ENCODE measurements at regions not wholly inside any gene's neighbourhood (a gene's known extent, or its start where the extent isn't known, plus 50 kb on each side); places are given as distances from the start of the nearest gene placed in this dataset.

DNA sequence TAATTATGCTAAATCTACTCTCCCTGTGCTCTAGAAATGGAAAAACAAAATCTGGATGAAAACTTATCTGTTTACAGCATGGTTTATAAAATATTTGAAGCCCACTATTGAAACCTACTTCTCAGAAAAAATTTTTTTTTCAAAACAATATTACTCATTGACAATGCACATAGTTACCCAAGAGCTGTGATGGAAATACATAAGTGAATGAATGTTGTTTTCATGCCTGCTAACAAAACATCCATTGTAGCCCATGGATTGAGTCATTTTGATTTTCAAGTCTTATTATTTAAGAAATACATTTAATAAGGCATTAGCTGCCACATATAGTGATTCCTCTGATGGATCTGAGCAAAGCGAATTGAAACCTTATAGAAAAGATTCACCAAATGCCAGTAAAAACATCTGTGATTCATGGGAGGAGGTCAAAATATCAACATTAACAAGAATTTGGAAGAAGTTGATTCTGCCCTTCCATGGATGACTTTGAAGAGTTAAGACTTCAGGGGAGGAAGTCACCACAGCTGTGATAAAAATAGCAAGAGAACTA, 144.7 kb upstream of the HHIP start:
- 100% methylated on average over 1 of the region's 1 CpG; no CpG with 5 or more reads in 1 of the 2 experiments for WGBS, 2 experiments

DNA sequence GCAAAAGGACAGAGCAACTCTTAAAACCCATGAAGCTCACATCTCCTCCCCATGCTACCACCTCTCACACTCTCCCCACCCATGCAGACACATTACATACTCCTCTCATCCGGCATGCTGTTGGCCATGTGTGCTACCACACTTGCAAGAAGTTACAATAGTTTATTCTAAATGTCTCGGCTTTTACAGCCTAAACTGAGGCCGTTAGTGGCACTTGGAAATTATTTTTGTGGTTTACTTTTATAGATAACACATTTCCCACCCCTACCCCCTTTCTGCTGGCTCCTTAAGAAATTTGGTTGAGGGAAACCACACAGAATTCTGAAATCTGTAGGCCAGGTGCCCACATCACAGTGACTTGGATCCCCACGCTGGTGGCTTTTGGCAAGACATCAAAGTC, 141.1 kb upstream of the HHIP start:
- 94% methylated on average over 1 to 4 of the region's 4 CpGs for WGBS, 2 experiments
- peaks cover 7% of the 10 kb centered on the region for H3K4me1 ChIP-seq (ENCODE audit: control insufficient read depth, insufficient read depth, low read length)
- no peaks in the 10 kb centered on the region for H3K36me3 ChIP-seq (ENCODE audit: control insufficient read depth, insufficient read depth, low read length)
- H3K27me3 ChIP-seq (ENCODE audit: control insufficient read depth, insufficient read depth, low read length, poor library complexity, severe bottlenecking): no peaks in the 10 kb centered on the region
- no peaks in the 10 kb centered on the region for H3K9me3 ChIP-seq (ENCODE audit: control insufficient read depth, low read length)
- no peak overlapping the region for H3K4me3 ChIP-seq (ENCODE audit: insufficient read depth, low read depth, low read length)
- no peak overlapping the region for H3K27ac ChIP-seq (ENCODE audit: insufficient read depth, low read depth, low read length, poor library complexity, severe bottlenecking)

More for the DNA sequence above, 144.7 kb upstream of the HHIP start:
- Histone ChIP-seq H3K4me3 (ENCODE audit: insufficient read depth, low read depth, low read length) (no peak overlapping the region), H3K27me3 (ENCODE audit: control insufficient read depth, insufficient read depth, low read length, poor library complexity, severe bottlenecking) (no peaks in the 10 kb centered on the region), H3K27ac (ENCODE audit: insufficient read depth, low read depth, low read length, poor library complexity, severe bottlenecking) (no peak overlapping the region), H3K9me3 (ENCODE audit: control insufficient read depth, low read length) (no peaks in the 10 kb centered on the region), H3K4me1 (ENCODE audit: control insufficient read depth, insufficient read depth, low read length) (no peaks in the 10 kb centered on the region), H3K36me3 (ENCODE audit: control insufficient read depth, insufficient read depth, low read length) (no peaks in the 10 kb centered on the region)

DNA sequence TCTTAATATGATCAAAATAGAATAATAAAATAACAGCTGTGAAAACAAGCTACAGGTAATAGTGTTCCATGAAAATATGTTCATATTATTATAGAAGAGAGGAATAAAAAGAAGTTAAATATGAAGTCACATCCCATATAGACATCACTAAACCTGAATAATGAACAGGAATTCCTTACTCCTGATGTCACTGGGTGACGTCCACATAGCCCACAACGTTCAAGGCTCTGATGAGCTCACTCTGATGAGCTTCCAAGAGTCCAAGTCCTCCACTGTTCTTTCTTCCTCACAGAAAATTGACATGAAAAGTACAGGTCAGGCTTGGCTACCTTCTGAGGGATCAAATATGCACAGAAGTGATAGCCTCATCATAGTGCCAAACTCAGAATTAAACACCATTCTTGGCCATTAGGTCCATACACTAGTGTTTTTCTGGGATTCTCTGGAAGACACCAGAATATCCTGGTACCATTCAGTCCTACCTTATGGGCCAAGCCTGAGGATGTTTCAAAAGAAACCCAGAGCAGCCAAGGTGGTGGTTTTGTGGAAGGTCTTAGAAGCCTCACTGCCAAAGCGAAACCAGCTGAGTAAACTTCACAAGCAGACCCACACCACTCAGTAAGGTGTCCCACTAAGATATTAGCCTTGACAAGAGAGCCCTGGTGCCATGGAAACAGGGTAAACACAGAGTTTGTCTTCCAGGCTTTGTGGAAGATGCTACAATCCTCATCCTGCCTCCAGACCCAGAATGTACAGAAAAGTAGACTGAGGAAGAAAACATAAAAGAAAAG, 138.4 kb upstream of the HHIP start:
- Histone ChIP-seq H3K4me1 (ENCODE audit: control insufficient read depth, insufficient read depth, low read length) (peaks cover 7% of the 10 kb centered on the region), H3K9me3 (ENCODE audit: control insufficient read depth, low read length) (no peaks in the 10 kb centered on the region), H3K27me3 (ENCODE audit: control insufficient read depth, insufficient read depth, low read length, poor library complexity, severe bottlenecking) (no peaks in the 10 kb centered on the region), H3K4me3 (ENCODE audit: insufficient read depth, low read depth, low read length) (no peak overlapping the region), H3K27ac (ENCODE audit: insufficient read depth, low read depth, low read length, poor library complexity, severe bottlenecking) (no peak overlapping the region), H3K36me3 (ENCODE audit: control insufficient read depth, insufficient read depth, low read length) (no peaks in the 10 kb centered on the region)
- 91 to 92% methylated on average over 3 of the region's 3 CpGs for WGBS, 2 experiments

DNA sequence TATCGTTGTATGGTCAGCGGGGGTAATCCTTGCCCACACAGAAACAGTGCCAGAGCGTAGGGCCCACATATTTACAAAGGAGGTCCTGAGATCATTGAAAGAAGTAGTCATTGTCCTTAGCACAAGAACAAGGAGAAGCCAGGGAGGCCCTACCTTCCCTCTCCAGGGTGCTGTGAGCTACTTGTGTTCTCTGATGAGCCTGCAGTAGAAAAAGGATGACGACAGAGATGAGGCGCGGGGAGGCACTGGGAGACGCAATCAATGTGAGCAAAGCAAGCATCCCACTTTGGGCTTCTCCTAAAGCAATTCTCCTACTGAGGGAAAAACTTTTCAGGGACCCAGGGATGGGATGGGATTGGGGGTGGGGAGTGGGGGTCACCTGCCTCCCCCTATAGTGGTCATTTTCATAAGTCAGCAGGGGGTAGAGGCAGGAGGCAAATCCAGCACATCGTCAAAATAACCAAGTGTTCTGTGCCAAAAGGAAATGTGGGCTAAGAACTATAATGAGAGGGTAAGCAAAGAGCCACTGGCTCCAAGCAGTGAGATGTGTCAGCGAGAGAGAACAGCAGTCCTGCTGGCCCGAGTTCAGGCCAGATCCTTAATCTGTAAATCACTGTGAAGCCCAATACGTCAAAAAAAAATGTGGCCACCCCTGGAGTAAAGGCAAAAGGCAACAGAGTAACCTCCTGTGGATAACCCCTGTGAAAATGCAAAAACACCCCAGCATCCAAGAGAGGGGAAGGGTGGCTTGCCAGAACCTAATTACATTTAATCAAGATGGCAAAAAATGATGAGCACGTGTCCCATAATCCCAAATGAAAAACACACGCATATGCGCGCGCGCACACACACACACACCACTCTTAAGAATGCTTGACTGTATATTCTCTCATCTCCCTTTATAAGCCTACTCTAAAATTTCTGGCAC, 136.6 kb upstream of the HHIP start:
- no peak overlapping the region for H3K4me3 ChIP-seq (ENCODE audit: insufficient read depth, low read depth, low read length)
- H3K4me1 ChIP-seq (ENCODE audit: control insufficient read depth, insufficient read depth, low read length): peaks cover 7% of the 10 kb centered on the region
- no peaks in the 10 kb centered on the region for H3K36me3 ChIP-seq (ENCODE audit: control insufficient read depth, insufficient read depth, low read length)
- H3K27ac ChIP-seq (ENCODE audit: insufficient read depth, low read depth, low read length, poor library complexity, severe bottlenecking): no peak overlapping the region
- no peaks in the 10 kb centered on the region for H3K27me3 ChIP-seq (ENCODE audit: control insufficient read depth, insufficient read depth, low read length, poor library complexity, severe bottlenecking)
- 73 to 78% methylated on average over 16 to 17 of the region's 17 CpGs for WGBS, 2 experiments
- H3K9me3 ChIP-seq (ENCODE audit: control insufficient read depth, low read length): no peaks in the 10 kb centered on the region

DNA sequence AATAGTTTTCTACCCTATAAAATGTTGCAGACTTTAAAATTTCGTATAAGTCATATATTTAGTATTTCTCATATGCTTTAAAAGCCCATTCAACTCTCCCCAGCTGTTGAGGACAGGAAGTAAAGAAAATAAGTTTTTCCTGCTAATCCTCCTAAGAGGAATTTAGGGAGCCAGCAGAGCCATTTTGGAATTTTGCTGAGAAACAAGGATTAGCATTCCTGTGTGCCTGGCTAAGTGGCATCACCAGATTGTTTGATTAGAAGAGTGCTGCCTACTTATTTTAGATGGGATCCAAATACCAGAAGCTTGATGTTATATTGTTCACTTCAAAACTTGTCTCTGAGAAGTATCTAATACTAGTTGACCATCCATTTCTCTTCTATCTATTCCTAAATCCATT, 131.2 kb upstream of the HHIP start:
- Histone ChIP-seq H3K9me3 (ENCODE audit: control insufficient read depth, low read length) (no peaks in the 10 kb centered on the region), H3K4me1 (ENCODE audit: control insufficient read depth, insufficient read depth, low read length) (peaks cover 20% of the 10 kb centered on the region), H3K27ac (ENCODE audit: insufficient read depth, low read depth, low read length, poor library complexity, severe bottlenecking) (no peak overlapping the region), H3K4me3 (ENCODE audit: insufficient read depth, low read depth, low read length) (no peak overlapping the region), H3K36me3 (ENCODE audit: control insufficient read depth, insufficient read depth, low read length) (no peaks in the 10 kb centered on the region), H3K27me3 (ENCODE audit: control insufficient read depth, insufficient read depth, low read length, poor library complexity, severe bottlenecking) (no peaks in the 10 kb centered on the region)
- WGBS, 2 experiments: 100% methylated on average over 1 of the region's 1 CpG; no CpG with 5 or more reads in 1 of the 2 experiments

DNA sequence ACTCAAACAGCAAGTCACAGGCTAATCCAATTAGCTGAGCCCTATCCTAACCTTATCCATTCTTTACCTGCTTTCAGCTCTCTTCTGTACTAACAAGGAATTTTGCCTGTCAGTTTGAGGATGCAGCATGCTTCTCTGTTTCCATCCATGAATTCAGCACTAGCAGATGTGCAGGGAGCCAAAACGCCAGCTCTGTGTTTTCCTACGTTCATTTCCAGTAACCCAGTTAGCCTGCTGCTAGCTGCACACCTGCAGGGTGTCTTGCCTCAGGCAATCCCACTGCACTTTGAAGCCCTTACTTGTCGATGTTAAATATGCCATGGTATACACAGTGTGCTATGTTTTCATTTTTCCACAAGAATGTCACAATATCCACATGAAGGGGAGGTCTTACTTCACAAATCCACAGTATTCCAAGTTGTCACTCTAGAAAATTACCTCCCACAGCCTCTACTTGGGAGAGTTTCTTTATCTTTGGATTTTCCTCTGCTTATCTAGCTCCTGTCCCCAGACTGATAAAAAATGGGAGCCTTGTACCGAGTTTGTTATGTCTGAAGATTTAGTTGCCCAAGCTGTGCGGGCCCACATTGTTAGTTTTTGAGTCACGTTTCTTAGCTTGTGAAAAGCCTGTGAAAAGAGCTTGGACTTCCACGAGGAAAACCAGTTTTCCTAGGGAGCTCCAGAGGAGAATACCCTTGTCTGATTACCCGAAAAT, 127.6 kb upstream of the HHIP start:
- Histone ChIP-seq H3K4me3 (ENCODE audit: insufficient read depth, low read depth, low read length) (no peak overlapping the region), H3K9me3 (ENCODE audit: control insufficient read depth, low read length) (no peaks in the 10 kb centered on the region), H3K36me3 (ENCODE audit: control insufficient read depth, insufficient read depth, low read length) (no peaks in the 10 kb centered on the region), H3K4me1 (ENCODE audit: control insufficient read depth, insufficient read depth, low read length) (peaks cover 20% of the 10 kb centered on the region), H3K27ac (ENCODE audit: insufficient read depth, low read depth, low read length, poor library complexity, severe bottlenecking) (no peak overlapping the region), H3K27me3 (ENCODE audit: control insufficient read depth, insufficient read depth, low read length, poor library complexity, severe bottlenecking) (no peaks in the 10 kb centered on the region)
- WGBS, 2 experiments: 79 to 80% methylated on average over 8 of the region's 8 CpGs

DNA sequence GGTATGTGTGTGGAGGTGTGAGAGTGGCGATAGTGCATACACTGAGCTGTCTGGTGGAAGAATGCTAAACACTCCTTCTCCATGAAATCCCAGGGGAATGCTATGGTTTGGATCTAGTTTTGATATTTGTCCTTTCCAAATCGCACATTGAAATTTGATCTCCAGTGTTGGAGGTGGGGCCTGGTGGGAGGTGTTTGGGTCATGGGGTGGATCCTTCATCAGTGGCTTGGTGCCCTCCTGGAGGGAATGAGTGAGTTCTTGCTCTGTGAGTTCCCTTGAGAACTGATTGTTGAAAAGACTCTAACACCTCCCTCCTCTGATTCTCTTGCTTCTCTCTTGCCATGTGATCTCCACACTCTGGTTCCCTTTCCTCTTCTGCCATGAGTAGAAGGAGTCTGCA, 114.1 kb upstream of the HHIP start:
- Histone ChIP-seq H3K4me3 (ENCODE audit: insufficient read depth, low read depth, low read length) (no peak overlapping the region), H3K4me1 (ENCODE audit: control insufficient read depth, insufficient read depth, low read length) (no peaks in the 10 kb centered on the region), H3K27ac (ENCODE audit: insufficient read depth, low read depth, low read length, poor library complexity, severe bottlenecking) (no peak overlapping the region), H3K27me3 (ENCODE audit: control insufficient read depth, insufficient read depth, low read length, poor library complexity, severe bottlenecking) (no peaks in the 10 kb centered on the region), H3K36me3 (ENCODE audit: control insufficient read depth, insufficient read depth, low read length) (no peaks in the 10 kb centered on the region), H3K9me3 (ENCODE audit: control insufficient read depth, low read length) (no peaks in the 10 kb centered on the region)
- WGBS, 2 experiments: 87 to 95% methylated on average over 1 to 2 of the region's 2 CpGs

DNA sequence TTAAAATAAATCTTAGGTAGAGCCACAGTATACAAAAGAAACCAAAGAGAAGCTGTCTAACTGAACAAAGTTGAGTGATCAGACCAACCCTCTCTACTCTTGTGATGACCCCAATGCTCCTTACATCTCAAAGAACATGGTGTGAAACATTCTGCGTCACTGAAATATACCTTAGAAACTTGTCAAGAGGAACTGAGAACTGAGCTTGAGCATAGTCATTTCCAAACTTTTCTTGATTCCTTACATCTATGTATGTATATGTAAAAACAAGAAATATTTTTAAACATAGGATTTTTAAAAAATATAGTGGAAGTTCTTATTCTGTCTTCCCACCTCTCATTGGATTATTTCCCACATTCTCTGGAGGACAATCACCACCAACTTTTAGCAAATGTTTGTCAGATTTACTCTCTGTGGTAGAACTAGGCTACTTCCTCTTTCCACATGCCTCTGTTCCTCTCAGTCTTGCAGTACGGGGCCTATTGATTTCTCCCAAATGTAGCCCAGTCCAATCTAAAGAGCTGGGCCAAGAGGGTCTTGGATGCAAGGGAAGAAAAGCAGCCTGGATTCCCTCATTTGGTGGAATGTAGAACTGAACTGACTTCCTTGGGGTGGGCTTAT, 98.2 kb upstream of the HHIP start:
- H3K27ac ChIP-seq (ENCODE audit: insufficient read depth, low read depth, low read length, poor library complexity, severe bottlenecking): no peak overlapping the region
- no peaks in the 10 kb centered on the region for H3K27me3 ChIP-seq (ENCODE audit: control insufficient read depth, insufficient read depth, low read length, poor library complexity, severe bottlenecking)
- WGBS, 2 experiments: 94 to 96% methylated on average over 2 of the region's 2 CpGs
- no peaks in the 10 kb centered on the region for H3K36me3 ChIP-seq (ENCODE audit: control insufficient read depth, insufficient read depth, low read length)
- H3K9me3 ChIP-seq (ENCODE audit: control insufficient read depth, low read length): no peaks in the 10 kb centered on the region
- H3K4me3 ChIP-seq (ENCODE audit: insufficient read depth, low read depth, low read length): no peak overlapping the region
- H3K4me1 ChIP-seq (ENCODE audit: control insufficient read depth, insufficient read depth, low read length): no peaks in the 10 kb centered on the region

DNA sequence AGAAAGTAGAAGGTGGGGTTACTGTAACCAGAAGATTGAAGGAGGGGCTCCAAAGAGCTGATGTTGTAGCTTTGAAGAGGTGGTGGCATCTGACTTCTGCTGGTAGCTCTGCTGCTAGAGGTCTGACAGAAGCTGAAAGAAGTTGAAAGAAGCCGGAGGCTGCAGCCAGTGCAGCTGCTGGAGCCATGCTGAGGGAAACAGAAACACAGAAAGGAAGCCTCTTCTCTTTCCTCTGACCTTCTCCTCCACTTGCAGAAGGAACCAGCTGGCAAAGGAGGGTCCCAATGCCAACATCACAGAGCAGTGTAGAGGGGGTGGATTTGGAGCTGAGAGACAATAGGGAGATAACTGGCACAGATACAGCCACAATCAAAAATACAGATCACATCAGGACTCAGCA, 89.3 kb upstream of the HHIP start:
- WGBS, 2 experiments: 44 to 59% methylated on average over 1 of the region's 1 CpG
- no peak overlapping the region for H3K27ac ChIP-seq (ENCODE audit: insufficient read depth, low read depth, low read length, poor library complexity, severe bottlenecking)
- H3K27me3 ChIP-seq (ENCODE audit: control insufficient read depth, insufficient read depth, low read length, poor library complexity, severe bottlenecking): no peaks in the 10 kb centered on the region
- no peaks in the 10 kb centered on the region for H3K9me3 ChIP-seq (ENCODE audit: control insufficient read depth, low read length)
- H3K4me1 ChIP-seq (ENCODE audit: control insufficient read depth, insufficient read depth, low read length): no peaks in the 10 kb centered on the region
- H3K4me3 ChIP-seq (ENCODE audit: insufficient read depth, low read depth, low read length): no peak overlapping the region
- H3K36me3 ChIP-seq (ENCODE audit: control insufficient read depth, insufficient read depth, low read length): no peaks in the 10 kb centered on the region

Data from ectodermal cell (in vitro differentiated cells).